Ecto neural progenitor cell (in vitro differentiated cells): ENCODE measurements at regions not wholly inside any gene's neighbourhood (a gene's known extent, or its start where the extent isn't known, plus 50 kb on each side); places are given as distances from the start of the nearest gene placed in this dataset.

Experiments
- DNase-seq: peaks from one replicate; pipeline ENCODE4 v3.0.0-alpha.2; 2018; ENCODE audit warnings: low spot score

- DNase-seq: no peak
These were observed 1565.5 kb downstream of the UQCRFS1 start for GRCh38 chr19:27647423-27647822.

- no peak for DNase-seq
These were observed 1577.5 kb downstream of the UQCRFS1 start for GRCh38 chr19:27635401-27635800.

- no peak for DNase-seq
These were observed 1594.9 kb downstream of the UQCRFS1 start for GRCh38 chr19:27618006-27618405.

- no peak for DNase-seq
These were observed 1632.0 kb downstream of the UQCRFS1 start for GRCh38 chr19:27580906-27581305.
